COLO668 (cell line): ENCODE measurements at regions not wholly inside any gene's neighbourhood (a gene's known extent, or its start where the extent isn't known, plus 50 kb on each side); places are given as distances from the start of the nearest gene placed in this dataset.

Experiments
- DNase-seq: peaks from one replicate; lab custom pipeline; 2025; ENCODE audit not compliant: unreplicated experiment; lab: John Stamatoyannopoulos, UW

DNA sequence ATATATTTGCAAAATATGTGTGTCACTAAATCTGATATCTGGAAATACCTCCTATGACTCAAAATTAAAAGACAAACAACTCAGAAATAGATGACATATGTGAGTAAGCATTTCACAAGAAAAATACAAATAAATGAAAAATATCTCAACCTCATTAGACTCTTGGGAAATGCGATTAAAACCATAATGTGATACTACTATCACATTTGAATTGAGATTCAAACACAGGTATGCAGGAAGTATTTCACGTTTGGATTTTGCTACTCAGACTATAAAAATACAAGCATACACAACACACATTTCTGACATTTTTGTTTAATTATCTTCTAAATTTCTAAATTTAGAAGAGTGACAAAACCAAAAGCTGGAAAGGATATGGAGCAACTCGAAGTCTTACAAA, 811.9 kb upstream of the LRRC4C start:
- DNase-seq = no peak

DNA sequence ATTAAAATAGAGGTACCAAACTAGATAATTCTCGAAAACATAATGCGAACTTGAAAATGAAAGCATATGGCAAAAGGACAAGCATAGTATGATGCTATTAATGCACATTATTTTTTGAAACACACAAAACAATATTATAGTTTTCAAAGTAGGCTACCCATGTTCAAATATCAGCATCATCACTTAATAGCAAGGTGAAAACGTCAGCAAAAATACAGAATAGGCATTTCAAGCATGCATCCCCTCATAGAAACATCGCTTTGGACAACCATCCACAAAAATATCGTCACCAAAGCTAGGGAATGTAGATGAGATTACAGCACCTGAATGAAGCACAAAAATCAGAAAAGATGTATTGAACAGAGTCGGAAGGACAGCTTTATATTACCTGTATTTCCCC, 814.5 kb upstream of the LRRC4C start:
- DNase-seq = no peak

GRCh38 chr11:42296910-42297309, 837.5 kb upstream of the LRRC4C start:
- DNase-seq = no peak

- DNase-seq = no peak
Observed at GRCh38 chr11:42299780-42300179, 840.3 kb upstream of the LRRC4C start.

- no peak for DNase-seq
Observed at GRCh38 chr11:42301777-42302176, 842.3 kb upstream of the LRRC4C start.

DNA sequence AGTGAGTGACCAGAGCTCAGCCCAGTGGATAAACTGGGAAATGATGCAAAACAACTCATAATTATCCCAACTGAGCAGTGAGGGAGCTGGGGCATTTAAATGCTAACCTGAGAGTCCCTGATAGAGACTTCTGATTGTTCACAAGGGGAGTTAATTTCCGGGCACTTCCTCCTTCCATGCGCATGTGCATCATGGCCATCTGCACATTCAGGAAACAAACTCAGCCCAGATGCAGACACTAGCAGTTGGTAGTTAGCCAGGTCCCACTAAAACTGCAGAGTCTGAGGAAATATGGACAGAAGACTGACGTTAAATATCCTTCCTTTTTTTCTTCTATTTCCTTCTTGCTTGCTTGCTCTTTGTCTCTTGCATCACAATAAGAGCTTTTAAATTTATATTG, 852.1 kb upstream of the LRRC4C start:
- DNase-seq = no peak

DNA sequence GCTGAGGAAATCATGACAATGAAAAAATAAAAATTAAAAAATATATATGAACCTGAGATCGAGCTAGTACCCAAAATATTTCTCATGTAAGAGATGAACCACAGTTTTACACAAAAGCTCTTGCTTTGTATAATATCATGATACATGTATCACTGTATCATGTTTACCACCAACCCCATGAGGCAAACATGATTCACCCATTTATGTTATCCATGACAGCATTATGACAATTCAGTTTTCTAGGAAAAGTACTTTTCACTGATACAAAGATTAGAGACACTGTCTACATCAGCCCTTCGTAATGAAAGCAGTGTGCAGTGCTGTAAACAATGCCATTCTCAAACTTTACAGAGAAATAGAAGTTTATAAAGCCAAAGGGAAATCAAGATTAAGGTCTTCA, 852.5 kb upstream of the LRRC4C start:
- no peak for DNase-seq

- DNase-seq = no peak
Observed at GRCh38 chr11:42315267-42315666, 855.8 kb upstream of the LRRC4C start.

DNA sequence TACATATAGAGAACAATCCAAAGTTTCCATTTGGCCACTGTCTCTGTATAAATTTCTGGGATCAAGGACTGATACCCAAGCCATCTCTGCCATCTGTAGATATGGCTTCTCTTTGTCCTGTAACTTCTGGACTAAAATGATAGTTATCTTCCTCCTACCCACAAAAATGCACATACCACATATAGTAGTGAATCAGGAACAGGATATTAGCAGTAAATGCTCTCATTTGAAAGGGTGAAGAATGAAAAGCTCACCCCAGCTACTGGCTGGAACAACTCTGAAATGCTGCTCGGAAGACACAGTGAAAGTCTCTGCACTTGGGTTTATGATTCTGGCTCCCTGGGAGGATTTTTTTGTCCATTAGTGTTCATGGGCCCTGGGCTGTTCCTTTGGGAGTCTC, 856.4 kb upstream of the LRRC4C start:
- no peak for DNase-seq

DNA sequence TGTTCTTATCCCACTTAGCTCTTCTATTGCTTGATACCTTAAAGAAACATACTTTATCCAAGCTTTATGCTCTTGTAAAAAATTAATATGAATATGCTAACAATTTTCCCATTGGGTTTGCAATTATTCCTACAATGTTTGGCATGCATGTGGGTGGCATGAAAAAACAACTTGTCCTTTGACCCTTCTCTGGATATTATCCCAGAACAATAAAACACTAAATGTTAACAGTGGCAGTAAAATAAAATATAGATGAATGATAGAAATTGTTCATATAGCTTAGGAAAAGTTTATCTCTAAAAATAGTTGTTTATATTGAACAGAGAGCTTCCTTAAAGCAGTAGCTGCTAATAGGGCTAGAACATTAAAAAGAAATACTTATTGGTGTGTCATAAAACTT, 860.5 kb upstream of the LRRC4C start:
- no peak for DNase-seq

DNA sequence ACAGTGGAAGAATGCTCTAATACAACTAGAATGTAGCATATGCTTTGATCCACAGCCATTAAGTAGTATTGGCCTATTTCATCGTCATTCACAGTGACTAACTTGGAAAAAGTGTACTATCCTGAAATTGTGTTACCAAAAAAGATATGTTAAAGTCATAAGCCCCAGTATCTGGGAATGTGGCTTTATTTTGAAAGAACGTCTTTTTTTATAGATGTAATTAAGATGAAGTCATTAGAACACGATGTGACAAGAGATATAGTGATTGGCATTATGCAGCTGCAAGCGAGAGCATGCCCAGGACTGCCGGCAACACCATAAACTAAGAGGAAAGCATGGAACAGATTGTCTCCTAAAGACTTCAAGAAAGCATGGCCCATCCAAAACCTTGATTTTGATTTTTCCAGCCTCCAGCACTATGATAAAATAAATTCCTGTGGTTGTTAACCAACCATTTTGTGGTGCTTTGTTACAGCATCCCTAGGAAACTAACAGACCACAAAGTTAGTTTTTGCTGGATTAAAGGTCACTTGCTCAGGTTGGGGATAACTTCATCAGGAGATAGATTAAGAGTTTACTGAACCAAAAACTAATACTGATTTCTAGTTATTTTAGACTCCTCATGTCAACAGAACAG, 870.6 kb upstream of the LRRC4C start:
- no peak for DNase-seq

- DNase-seq = no peak
Observed at GRCh38 chr11:42337786-42338455, 878.5 kb upstream of the LRRC4C start.

- no peak for DNase-seq
Observed at GRCh38 chr11:42344204-42344792, 884.8 kb upstream of the LRRC4C start.

DNA sequence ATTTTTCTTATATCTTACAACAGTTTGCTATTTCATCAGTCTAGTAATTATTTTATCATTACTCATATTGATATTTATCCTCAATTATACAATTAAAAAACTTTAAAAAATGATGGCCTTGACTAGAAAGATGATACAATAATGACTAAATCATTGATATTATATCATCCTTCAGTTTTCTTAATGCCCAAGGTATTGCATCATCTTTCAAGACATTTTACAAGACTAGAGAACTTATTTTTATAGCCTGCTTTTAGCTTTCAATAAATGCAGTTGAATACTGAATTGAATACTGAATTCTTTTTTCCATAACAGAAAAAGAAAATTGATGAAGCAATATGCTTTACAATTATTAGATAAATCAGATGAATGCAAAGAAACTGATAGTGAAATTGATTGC, 886.5 kb upstream of the LRRC4C start:
- no peak for DNase-seq

DNA sequence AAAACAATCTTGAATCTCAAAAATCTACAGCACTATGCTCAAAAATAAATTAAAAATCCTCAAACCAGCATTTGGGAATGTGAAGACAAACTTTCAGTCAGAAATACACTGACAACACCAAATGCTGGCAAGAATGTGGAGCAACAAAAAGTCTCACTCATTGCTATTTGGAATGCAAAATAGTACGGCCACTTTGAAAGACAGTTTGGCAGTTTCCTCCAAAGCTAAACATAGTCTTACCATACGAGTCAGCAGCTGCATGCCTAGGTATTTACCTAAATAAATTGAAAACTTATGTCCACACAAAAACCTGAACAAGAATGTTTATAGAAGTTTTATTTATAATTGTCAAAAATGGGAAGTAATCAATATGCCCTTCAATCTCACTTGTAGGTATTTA, 904.2 kb upstream of the LRRC4C start:
- DNase-seq = no peak

- DNase-seq = no peak
Observed at GRCh38 chr11:42390116-42390515, 921.7 kb upstream of the API5 start.

GRCh38 chr11:42397483-42397882, 914.3 kb upstream of the API5 start:
- DNase-seq = no peak

DNA sequence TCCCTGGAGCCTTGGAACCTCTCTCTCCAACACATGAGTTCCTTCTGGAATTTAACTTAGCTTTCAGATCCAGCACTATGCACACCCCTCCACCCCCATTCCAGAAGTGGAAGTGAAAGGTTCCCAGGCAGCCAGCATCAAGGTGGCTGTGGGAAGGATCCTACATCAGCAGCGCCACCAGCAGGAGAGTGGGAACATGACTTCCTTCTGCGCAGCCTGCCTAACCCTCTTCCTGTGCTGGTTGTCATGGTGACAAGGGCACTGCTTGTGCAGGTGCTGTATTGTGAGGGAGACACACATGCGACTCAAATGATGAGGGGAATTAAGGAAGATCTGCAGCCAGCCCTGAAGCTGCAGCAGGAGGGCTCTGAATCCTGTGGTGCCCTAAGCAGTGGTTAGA, 904.5 kb upstream of the API5 start:
- peak; percentile 76 for DNase-seq

DNA sequence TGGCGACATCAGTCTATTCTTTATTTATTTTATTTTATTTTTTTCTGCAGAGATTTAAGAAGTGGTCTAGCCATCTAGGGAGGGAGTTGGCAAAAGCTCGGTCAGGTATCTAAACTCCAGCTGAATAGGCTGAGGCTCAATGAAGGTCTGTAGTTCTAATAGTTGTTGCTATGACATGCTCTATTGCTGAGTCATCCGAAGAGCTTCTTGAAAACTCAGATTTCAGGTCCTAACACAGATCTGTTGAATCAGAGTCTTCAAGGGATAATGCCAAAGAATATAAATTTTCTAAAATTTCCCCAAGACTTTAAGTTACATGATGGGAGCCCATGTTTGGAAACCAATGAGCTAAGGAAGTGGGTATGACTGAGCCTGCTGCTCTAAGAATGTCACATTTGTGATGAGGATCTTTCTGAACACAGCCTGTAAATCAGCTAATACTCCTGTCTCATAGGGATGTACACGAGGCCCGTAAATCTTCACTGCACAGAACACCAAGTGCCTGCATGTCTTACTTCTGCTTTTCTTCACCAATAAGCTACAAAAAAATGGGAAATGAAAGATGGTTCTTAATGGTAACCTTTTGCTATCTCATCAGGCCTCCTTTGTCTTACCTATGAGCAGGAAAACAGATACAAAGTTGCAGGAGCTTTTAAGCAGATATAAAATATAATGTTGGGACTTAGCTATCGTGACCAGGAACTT, 901.4 kb upstream of the API5 start:
- DNase-seq = no peak

GRCh38 chr11:42412590-42412989, 899.2 kb upstream of the API5 start:
- no peak for DNase-seq

DNA sequence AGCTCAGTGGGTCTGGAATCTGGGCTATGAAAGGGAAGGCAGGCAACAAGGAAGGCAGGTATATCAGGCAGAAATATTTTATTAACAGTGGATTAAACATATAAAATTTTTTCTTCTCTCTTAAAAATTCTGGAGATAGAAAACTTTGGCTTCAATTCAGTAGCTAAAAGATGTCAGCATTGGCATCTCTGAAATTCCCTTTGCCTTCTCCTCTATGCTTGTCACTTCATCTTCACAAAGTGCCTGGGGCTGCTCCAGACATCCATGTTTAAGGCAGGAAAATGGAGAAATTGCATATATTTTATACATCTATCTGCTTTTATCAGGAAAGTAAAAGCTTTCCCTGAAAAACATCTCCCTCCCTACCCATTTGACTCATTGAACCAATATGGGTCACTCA, 894.1 kb upstream of the API5 start:
- DNase-seq = no peak

DNA sequence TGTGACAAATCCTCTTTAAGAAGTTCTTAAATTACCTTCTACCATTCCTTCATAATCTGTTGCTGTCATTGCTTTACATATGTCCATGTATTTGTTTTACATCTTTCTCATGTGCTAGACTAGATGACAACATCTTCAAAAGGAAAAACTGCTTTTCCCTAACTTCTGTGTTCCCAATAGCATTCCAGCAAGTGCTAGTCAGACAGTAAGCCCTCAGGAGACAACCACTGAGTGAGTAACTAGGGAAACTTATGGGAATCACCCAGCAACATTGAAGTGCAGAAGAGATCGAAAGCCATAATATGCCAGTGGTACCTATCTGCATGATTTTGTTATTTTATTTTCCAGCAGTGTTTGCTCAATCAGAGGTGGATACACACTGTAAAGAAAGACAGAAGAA, 889.7 kb upstream of the API5 start:
- no peak for DNase-seq
